Brain microvascular endothelial cell (primary cell): ENCODE measurements at regions not wholly inside any gene's neighbourhood (a gene's known extent, or its start where the extent isn't known, plus 50 kb on each side); places are given as distances from the start of the nearest gene placed in this dataset.
"Not testable (repeated sequence)": the region's sequence is repeated elsewhere in the genome, so short reads cannot be mapped to it uniquely, and the experiment has no call there.

Experiments used
- DNase-seq: peaks from one replicate; pipeline ENCODE4 v3.0.0-alpha.2; 2020
- H3K27ac ChIP-seq: fragments of 250-450 bp; sonication (Bioruptor Pico); 2 replicates; pipeline ENCODE4 v1.5.1; 2020; ENCODE audit warnings: mild to moderate bottlenecking, moderate library complexity
- H3K27me3 ChIP-seq: fragments of 250-450 bp; sonication (Bioruptor Pico); replicated peaks from 2 replicates; pipeline ENCODE4 v1.5.1; 2020; ENCODE audit warnings: mild to moderate bottlenecking
- H3K36me3 ChIP-seq: fragments of 250-450 bp; sonication (Bioruptor Pico); replicated peaks from 2 replicates; pipeline ENCODE4 v1.5.1; 2020; ENCODE audit warnings: mild to moderate bottlenecking
- H3K4me3 ChIP-seq: 2 replicates; pipeline ENCODE4 v1.5.1; 2011; ENCODE audit warnings: low read depth, mild to moderate bottlenecking, control low read depth, low read length, moderate library complexity
- in situ Hi-C: cut with HindIII; loops from 2 replicates; pipeline ENCODE4 v1.10.0; 2017; ENCODE audit warnings: low sequenced_read_pairs, low pct_ligation_motif_present
- TF ChIP-seq, protein P1 (sequence below): IDR thresholded peaks from 2 replicates; pipeline ENCODE4 v1.5.1; 2011; ENCODE audit warnings: low read depth, mild to moderate bottlenecking, moderate library complexity, low read length, control low read depth, inconsistent platforms; ENCODE audit errors: missing control alignments

DNA sequence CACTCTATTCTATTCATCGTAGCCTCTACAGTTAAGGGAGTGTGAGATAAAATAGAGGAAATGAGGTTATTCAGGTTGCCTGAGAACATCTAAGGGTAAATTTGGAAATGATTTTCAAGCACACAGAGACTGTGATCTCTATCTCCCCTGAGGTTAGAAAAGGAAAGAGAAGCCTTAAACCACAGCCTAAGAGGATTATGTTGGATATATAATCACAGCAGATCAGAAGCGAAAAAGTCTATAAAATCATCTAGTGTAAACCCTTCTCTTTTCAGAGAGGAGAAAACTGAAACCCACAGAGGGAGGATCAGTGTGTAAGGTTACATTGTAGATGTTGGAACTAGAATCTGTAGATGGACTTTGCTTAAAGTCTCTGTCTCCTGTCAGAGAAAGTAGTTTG lies 90.6 kb upstream of the SEMA3E start:
- Histone ChIP-seq H3K4me3 (no peak overlapping the region), H3K27me3 (no peaks in the 10 kb centered on the region), H3K27ac (no peak overlapping the region), H3K36me3 (no peaks in the 10 kb centered on the region)
- TF ChIP-seq, protein P1, sequence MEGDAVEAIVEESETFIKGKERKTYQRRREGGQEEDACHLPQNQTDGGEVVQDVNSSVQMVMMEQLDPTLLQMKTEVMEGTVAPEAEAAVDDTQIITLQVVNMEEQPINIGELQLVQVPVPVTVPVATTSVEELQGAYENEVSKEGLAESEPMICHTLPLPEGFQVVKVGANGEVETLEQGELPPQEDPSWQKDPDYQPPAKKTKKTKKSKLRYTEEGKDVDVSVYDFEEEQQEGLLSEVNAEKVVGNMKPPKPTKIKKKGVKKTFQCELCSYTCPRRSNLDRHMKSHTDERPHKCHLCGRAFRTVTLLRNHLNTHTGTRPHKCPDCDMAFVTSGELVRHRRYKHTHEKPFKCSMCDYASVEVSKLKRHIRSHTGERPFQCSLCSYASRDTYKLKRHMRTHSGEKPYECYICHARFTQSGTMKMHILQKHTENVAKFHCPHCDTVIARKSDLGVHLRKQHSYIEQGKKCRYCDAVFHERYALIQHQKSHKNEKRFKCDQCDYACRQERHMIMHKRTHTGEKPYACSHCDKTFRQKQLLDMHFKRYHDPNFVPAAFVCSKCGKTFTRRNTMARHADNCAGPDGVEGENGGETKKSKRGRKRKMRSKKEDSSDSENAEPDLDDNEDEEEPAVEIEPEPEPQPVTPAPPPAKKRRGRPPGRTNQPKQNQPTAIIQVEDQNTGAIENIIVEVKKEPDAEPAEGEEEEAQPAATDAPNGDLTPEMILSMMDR = no peak
- in situ Hi-C loops = no loop called here
- no peak for DNase-seq

DNA sequence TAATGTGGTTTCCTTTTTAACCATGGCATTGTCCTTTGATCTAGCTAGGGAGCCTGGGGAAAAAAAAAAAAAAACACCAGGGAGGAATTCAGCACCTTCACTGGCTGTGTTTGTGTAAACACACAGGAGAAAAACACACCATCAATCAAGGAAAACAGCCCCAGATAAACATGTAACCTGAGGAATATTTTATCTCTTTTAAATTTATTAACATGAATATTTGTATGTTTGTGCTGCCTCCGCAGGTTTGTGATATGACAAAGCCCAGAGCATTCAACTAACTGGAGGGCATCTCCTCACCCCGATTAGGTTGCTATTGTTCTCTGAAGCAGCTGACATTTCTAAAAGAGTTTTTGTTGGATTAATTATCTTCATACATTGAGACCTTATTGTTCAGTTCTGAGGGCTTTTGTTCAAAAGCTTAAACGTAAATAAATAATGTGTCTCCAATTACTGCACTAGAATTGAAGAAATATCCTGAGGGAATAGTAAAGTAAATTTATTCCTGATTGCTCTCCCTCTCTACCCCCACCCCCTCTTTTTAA lies 89.4 kb upstream of the SEMA3E start:
- no peak overlapping the region for H3K27ac ChIP-seq
- TF ChIP-seq, protein P1 = no peak
- H3K36me3 ChIP-seq = no peaks in the 10 kb centered on the region
- no peak overlapping the region for H3K4me3 ChIP-seq
- in situ Hi-C loops = no loop called here
- DNase-seq = no peak
- no peaks in the 10 kb centered on the region for H3K27me3 ChIP-seq

DNA sequence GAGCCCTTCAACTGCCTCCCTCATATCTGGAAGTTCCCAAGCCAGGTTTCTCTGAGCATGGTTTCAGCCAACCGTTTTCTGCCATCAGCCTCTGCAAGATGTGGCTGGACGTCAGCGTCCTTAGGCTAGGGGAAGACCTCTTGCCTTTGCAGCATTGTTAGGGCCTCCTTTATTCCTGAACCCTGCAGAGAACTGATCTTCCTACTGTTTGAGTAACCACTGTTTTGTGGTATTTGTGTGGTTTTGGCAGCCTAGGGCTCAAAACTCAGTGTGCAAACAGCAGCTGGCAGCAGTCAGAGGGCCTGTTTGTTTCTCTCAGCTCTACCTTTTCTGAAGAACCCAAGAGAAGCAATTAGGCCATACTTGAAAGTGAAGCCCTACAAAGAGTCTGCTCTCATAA lies 83.4 kb upstream of the SEMA3E start:
- in situ Hi-C loops = no loop called here
- H3K4me3 ChIP-seq = no peak overlapping the region
- H3K27ac ChIP-seq = no peak overlapping the region
- no peaks in the 10 kb centered on the region for H3K27me3 ChIP-seq
- no peaks in the 10 kb centered on the region for H3K36me3 ChIP-seq
- TF ChIP-seq, protein P1 = no peak
- no peak for DNase-seq

DNA sequence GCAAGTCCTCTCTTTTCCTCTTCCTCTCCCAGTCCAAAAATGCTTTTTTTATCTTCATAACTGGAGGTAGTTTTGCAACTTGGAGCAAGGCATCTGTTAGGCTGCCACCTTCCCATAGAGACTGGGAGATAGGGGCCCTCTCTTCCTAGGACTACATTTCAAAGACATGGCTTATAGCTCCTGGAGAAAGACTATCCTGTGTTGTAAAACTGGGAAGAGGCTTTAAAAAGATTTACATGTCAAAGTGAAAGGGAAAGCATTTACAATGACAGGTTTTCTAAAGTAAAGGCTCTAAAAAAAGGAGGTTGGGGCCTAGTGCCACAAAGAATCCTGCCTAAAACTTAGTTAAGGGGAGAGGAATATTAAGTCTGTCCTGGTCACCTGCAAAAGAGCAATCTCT lies 82.2 kb upstream of the SEMA3E start:
- Histone ChIP-seq H3K36me3 (no peaks in the 10 kb centered on the region), H3K4me3 (no peak overlapping the region), H3K27me3 (no peaks in the 10 kb centered on the region), H3K27ac (no peak overlapping the region)
- no peak for DNase-seq
- in situ Hi-C loops = no loop called here
- TF ChIP-seq, protein P1 = no peak

DNA sequence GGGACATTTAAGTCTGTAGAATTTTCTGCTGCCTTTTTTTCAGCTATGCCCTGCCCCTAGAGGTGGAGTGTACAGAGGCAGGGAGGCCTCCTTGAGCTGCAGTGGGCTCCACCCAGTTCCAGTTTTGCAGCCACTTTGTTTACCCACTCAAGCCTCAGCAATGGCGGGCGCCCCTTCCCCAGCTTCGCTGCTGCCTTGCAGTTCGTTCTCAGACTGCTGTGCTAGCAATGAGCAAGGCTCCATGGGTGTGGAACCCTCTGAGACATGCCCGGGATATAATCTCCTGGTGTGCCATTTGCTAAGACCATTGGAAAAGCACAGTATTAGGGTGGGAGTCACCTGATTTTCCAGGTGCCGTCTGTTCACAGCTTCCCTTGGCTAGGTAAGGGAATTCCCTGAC lies 68.0 kb upstream of the SEMA3E start:
- H3K36me3 ChIP-seq, H3K27ac ChIP-seq, H3K27me3 ChIP-seq, H3K4me3 ChIP-seq, in situ Hi-C loops, DNase-seq: not testable (repeated sequence)

DNA sequence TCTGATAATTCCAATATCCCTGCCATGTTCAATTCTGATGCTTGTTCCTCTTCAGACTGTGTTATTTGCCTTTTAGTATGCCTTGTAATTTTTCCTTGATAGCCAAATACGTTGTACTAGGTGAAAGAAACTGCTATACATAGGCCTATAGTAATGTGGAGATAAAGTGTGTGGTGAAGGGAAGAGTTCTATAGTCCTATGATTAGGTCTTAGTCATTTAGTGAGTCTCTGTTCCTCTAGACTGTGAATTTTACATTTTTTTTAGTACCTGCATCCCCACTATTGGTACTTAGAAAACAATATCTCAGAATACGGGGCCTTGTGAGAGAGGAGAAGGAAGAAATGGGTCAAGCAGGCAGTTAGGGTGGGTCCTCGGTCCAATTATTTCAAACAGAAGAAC lies 59.6 kb upstream of the SEMA3E start:
- TF ChIP-seq, protein P1 = no peak
- no peaks in the 10 kb centered on the region for H3K36me3 ChIP-seq
- in situ Hi-C loops = no loop called here
- no peak overlapping the region for H3K27ac ChIP-seq
- no peak overlapping the region for H3K4me3 ChIP-seq
- DNase-seq = no peak
- H3K27me3 ChIP-seq = no peaks in the 10 kb centered on the region
